ENCODE measurements at regions not wholly inside any gene's neighbourhood (a gene's known extent, or its start where the extent isn't known, plus 50 kb on each side); places are given as distances from the start of the nearest gene placed in this dataset.

GRCh38 chr14:104427131-104427851 lies 152.3 kb upstream of the C14orf180 start:
- DNase-seq (ENCODE audit: low spot score) (no peak), ATAC-seq (ENCODE audit: low read depth) (no peak)
- peaks cover 46% of the 10 kb centered on the region for H3K27me3 ChIP-seq (ENCODE audit: insufficient read depth, poor library complexity, severe bottlenecking)
- H3K27ac ChIP-seq (ENCODE audit: poor library complexity, severe bottlenecking) = no peak overlapping the region
- no peaks in the 10 kb centered on the region for H3K9me3 ChIP-seq (ENCODE audit: severe bottlenecking)
- no peak overlapping the region for H3K4me3 ChIP-seq (ENCODE audit: severe bottlenecking)
- TF ChIP-seq CTCF (IDR thresholded peaks at IDR 0.05; ENCODE audit: poor library complexity, severe bottlenecking) = no peak
- no peaks in the 10 kb centered on the region for H3K4me1 ChIP-seq (ENCODE audit: insufficient read depth, poor library complexity, severe bottlenecking)
- no peaks in the 10 kb centered on the region for H3K36me3 ChIP-seq (ENCODE audit: low read depth)

- ATAC-seq (ENCODE audit: low read depth) = no peak
- no peaks in the 10 kb centered on the region for H3K36me3 ChIP-seq (ENCODE audit: low read depth)
- H3K4me1 ChIP-seq (ENCODE audit: insufficient read depth, poor library complexity, severe bottlenecking) = no peaks in the 10 kb centered on the region
- H3K4me3 ChIP-seq (ENCODE audit: severe bottlenecking) = no peak overlapping the region
- DNase-seq (ENCODE audit: low spot score) = peak; percentile 53
- peaks cover 35% of the 10 kb centered on the region for H3K27me3 ChIP-seq (ENCODE audit: insufficient read depth, poor library complexity, severe bottlenecking)
- TF ChIP-seq CTCF (IDR thresholded peaks at IDR 0.05; ENCODE audit: poor library complexity, severe bottlenecking) = no peak
- no peak overlapping the region for H3K27ac ChIP-seq (ENCODE audit: poor library complexity, severe bottlenecking)
- no peaks in the 10 kb centered on the region for H3K9me3 ChIP-seq (ENCODE audit: severe bottlenecking)
These were observed 151.2 kb upstream of the C14orf180 start for GRCh38 chr14:104428333-104428851.

- no peak overlapping the region for H3K4me3 ChIP-seq (ENCODE audit: severe bottlenecking)
- H3K4me1 ChIP-seq (ENCODE audit: insufficient read depth, poor library complexity, severe bottlenecking) = no peaks in the 10 kb centered on the region
- peaks cover 30% of the 10 kb centered on the region for H3K27me3 ChIP-seq (ENCODE audit: insufficient read depth, poor library complexity, severe bottlenecking)
- DNase-seq (ENCODE audit: low spot score) (no peak), ATAC-seq (ENCODE audit: low read depth) (no peak)
- no peak for TF ChIP-seq CTCF (IDR thresholded peaks at IDR 0.05; ENCODE audit: poor library complexity, severe bottlenecking)
- no peaks in the 10 kb centered on the region for H3K9me3 ChIP-seq (ENCODE audit: severe bottlenecking)
- no peaks in the 10 kb centered on the region for H3K36me3 ChIP-seq (ENCODE audit: low read depth)
- no peak overlapping the region for H3K27ac ChIP-seq (ENCODE audit: poor library complexity, severe bottlenecking)
These were observed 150.7 kb upstream of the C14orf180 start for GRCh38 chr14:104428860-104429259.

- ATAC-seq (ENCODE audit: low read depth) = no peak
- Histone ChIP-seq H3K27ac (ENCODE audit: poor library complexity, severe bottlenecking) (no peak overlapping the region), H3K4me1 (ENCODE audit: insufficient read depth, poor library complexity, severe bottlenecking) (no peaks in the 10 kb centered on the region)
These were observed 150.2 kb upstream of the C14orf180 start for GRCh38 chr14:104429291-104429861.

More at GRCh38 chr14:104429291-104429861, 150.2 kb upstream of the C14orf180 start:
- H3K36me3 ChIP-seq (ENCODE audit: low read depth) = no peaks in the 10 kb centered on the region
- no peak for TF ChIP-seq CTCF (IDR thresholded peaks at IDR 0.05; ENCODE audit: poor library complexity, severe bottlenecking)
- peak; percentile 66 for DNase-seq (ENCODE audit: low spot score)
- no peaks in the 10 kb centered on the region for H3K9me3 ChIP-seq (ENCODE audit: severe bottlenecking)
- peaks cover 25% of the 10 kb centered on the region for H3K27me3 ChIP-seq (ENCODE audit: insufficient read depth, poor library complexity, severe bottlenecking)
- H3K4me3 ChIP-seq (ENCODE audit: severe bottlenecking) = no peak overlapping the region
